ENCODE measurements at regions not wholly inside any gene's neighbourhood (a gene's known extent, or its start where the extent isn't known, plus 50 kb on each side); places are given as distances from the start of the nearest gene placed in this dataset.

- Histone ChIP-seq H3K27ac (no peak overlapping the region), H3K36me3 (no peaks in the 10 kb centered on the region), H3K27me3 (no peaks in the 10 kb centered on the region), H3K4me3 (no peak overlapping the region), H3K9me3 (no peaks in the 10 kb centered on the region), H3K4me1 (no peaks in the 10 kb centered on the region)
- intact Hi-C loops (cut with DNase I): no loop called here
- ATAC-seq (peak in 3 of 4 donors; percentile 21 to 58 (median 45)), DNase-seq (no peak)
- WGBS (ENCODE audit: insufficient coverage, low coverage, low lambda C conversion rate, missing lambda C conversion rate): 31% methylated on average over 6 of the region's 6 CpGs
- TF ChIP-seq CTCF (IDR thresholded peaks at IDR 0.05): no peak
- TF ChIP-seq POLR2A (IDR thresholded peaks at IDR 0.05): no peak
Measured at GRCh38 chr3:163817015-163817414, 1261.3 kb downstream of the SI start.

- Histone ChIP-seq H3K4me3 (no peak overlapping the region), H3K27ac (no peak overlapping the region), H3K4me1 (no peaks in the 10 kb centered on the region), H3K27me3 (no peaks in the 10 kb centered on the region), H3K36me3 (peaks cover 0 to under 1% (median 0%) of the 10 kb centered on the region in 4 donors), H3K9me3 (no peaks in the 10 kb centered on the region)
- DNase-seq: no peak
- intact Hi-C loops (cut with DNase I): no loop called here
- TF ChIP-seq CTCF (IDR thresholded peaks at IDR 0.05): no peak
- TF ChIP-seq POLR2A (IDR thresholded peaks at IDR 0.05): no peak
- no peak for ATAC-seq
Measured at GRCh38 chr3:163813935-163814334, 1264.4 kb downstream of the SI start.

- TF ChIP-seq CTCF (IDR thresholded peaks at IDR 0.05): no peak
- TF ChIP-seq POLR2A (IDR thresholded peaks at IDR 0.05): no peak
- Histone ChIP-seq H3K27me3 (no peaks in the 10 kb centered on the region), H3K4me3 (no peak overlapping the region), H3K36me3 (peaks cover 0 to 1% (median 0%) of the 10 kb centered on the region in 4 donors), H3K4me1 (no peaks in the 10 kb centered on the region), H3K27ac (no peak overlapping the region), H3K9me3 (no peaks in the 10 kb centered on the region)
- no peak for ATAC-seq
- no peak for DNase-seq
- 54% methylated on average over 3 of the region's 3 CpGs for WGBS (ENCODE audit: insufficient coverage, low coverage, low lambda C conversion rate, missing lambda C conversion rate)
- intact Hi-C loops (cut with DNase I): no loop called here
Measured at GRCh38 chr3:163812006-163812405, 1266.3 kb downstream of the SI start.

- TF ChIP-seq POLR2A (IDR thresholded peaks at IDR 0.05) (no peak), CTCF (IDR thresholded peaks at IDR 0.05) (no peak)
- 47% methylated on average over 4 of the region's 4 CpGs for WGBS (ENCODE audit: insufficient coverage, low coverage, low lambda C conversion rate, missing lambda C conversion rate)
- ATAC-seq: no peak
Measured at GRCh38 chr3:163809540-163809993, 1268.7 kb downstream of the SI start.

GRCh38 chr3:163786416-163786815, 1291.9 kb downstream of the SI start:
- Histone ChIP-seq H3K4me1 (no peaks in the 10 kb centered on the region), H3K27me3 (no peaks in the 10 kb centered on the region), H3K4me3 (no peak overlapping the region), H3K27ac (no peak overlapping the region), H3K36me3 (no peaks in the 10 kb centered on the region), H3K9me3 (no peaks in the 10 kb centered on the region)
- ATAC-seq (no peak), DNase-seq (no peak)
- intact Hi-C loops (cut with DNase I): no loop called here
- no peak for TF ChIP-seq POLR2A (IDR thresholded peaks at IDR 0.05)
- TF ChIP-seq CTCF (IDR thresholded peaks at IDR 0.05): no peak
- WGBS (ENCODE audit: insufficient coverage, low coverage, low lambda C conversion rate, missing lambda C conversion rate): no CpG with 5 or more reads among the region's 2 CpGs

More at GRCh38 chr3:163809540-163809993, 1268.7 kb downstream of the SI start:
- H3K9me3 ChIP-seq: no peaks in the 10 kb centered on the region
- DNase-seq: no peak
- no peak overlapping the region for H3K4me3 ChIP-seq
- no peaks in the 10 kb centered on the region for H3K4me1 ChIP-seq
- H3K27me3 ChIP-seq: no peaks in the 10 kb centered on the region
- intact Hi-C loops (cut with DNase I): no loop called here
- H3K27ac ChIP-seq: no peak overlapping the region
- H3K36me3 ChIP-seq: peaks cover 0 to 1% (median 0%) of the 10 kb centered on the region in 4 donors
